GM03348 (cell line): ENCODE measurements at regions not wholly inside any gene's neighbourhood (a gene's known extent, or its start where the extent isn't known, plus 50 kb on each side); places are given as distances from the start of the nearest gene placed in this dataset.
"Not testable (repeated sequence)": the region's sequence is repeated elsewhere in the genome, so short reads cannot be mapped to it uniquely, and the experiment has no call there.

Experiments
- DNase-seq: peaks from one replicate; pipeline ENCODE4 v3.0.0; 2012; ENCODE audit warnings: low spot score

GRCh38 chr11:127864861-127865260 is 722.5 kb downstream of the ETS1 start:
- no peak for DNase-seq

- DNase-seq = no peak
Measured at GRCh38 chr11:127862406-127862805, 725.0 kb downstream of the ETS1 start.

GRCh38 chr11:127859941-127860354 is 727.4 kb downstream of the ETS1 start:
- DNase-seq = peak; percentile 15

- no peak for DNase-seq
Measured at GRCh38 chr11:127844876-127845275, 742.5 kb downstream of the ETS1 start.

GRCh38 chr11:127843483-127844396 is 743.6 kb downstream of the ETS1 start:
- DNase-seq = peak; percentile 84

GRCh38 chr11:127825183-127825582 is 762.2 kb downstream of the ETS1 start:
- no peak for DNase-seq

- no peak for DNase-seq
Measured at GRCh38 chr11:127818625-127819024, 768.7 kb downstream of the ETS1 start.

- DNase-seq = no peak
Measured at GRCh38 chr11:127816962-127817361, 770.4 kb downstream of the ETS1 start.

GRCh38 chr11:127815331-127815730 is 772.0 kb downstream of the ETS1 start:
- DNase-seq = no peak

GRCh38 chr11:127806501-127806900 is 780.9 kb downstream of the ETS1 start:
- no peak for DNase-seq

GRCh38 chr11:127805771-127806170 is 781.6 kb downstream of the ETS1 start:
- DNase-seq = no peak

GRCh38 chr11:127804747-127805400 is 782.5 kb downstream of the ETS1 start:
- no peak for DNase-seq

- DNase-seq = no peak
Measured at GRCh38 chr11:127803755-127804154, 783.6 kb downstream of the ETS1 start.

GRCh38 chr11:127800989-127801688 is 786.2 kb downstream of the ETS1 start:
- DNase-seq = no peak

- DNase-seq = no peak
Measured at GRCh38 chr11:127795326-127795725, 792.0 kb downstream of the ETS1 start.

GRCh38 chr11:127791844-127792243 is 791.3 kb upstream of the KIRREL3 start:
- DNase-seq = no peak

GRCh38 chr11:127790592-127790991 is 790.0 kb upstream of the KIRREL3 start:
- DNase-seq = no peak

GRCh38 chr11:127789927-127790326 is 789.4 kb upstream of the KIRREL3 start:
- DNase-seq = no peak

GRCh38 chr11:127772938-127773337 is 772.4 kb upstream of the KIRREL3 start:
- DNase-seq = not testable (repeated sequence)

- not testable (repeated sequence) for DNase-seq
Measured at GRCh38 chr11:127768931-127769330, 768.4 kb upstream of the KIRREL3 start.

GRCh38 chr11:127766734-127767133 is 766.2 kb upstream of the KIRREL3 start:
- DNase-seq = no peak

GRCh38 chr11:127738771-127739286 is 738.3 kb upstream of the KIRREL3 start:
- DNase-seq = no peak
